ENCODE measurements at regions not wholly inside any gene's neighbourhood (a gene's known extent, or its start where the extent isn't known, plus 50 kb on each side); places are given as distances from the start of the nearest gene placed in this dataset.

- DNase-seq (ENCODE audit: low read depth, low spot score): no peak
These were observed 51.7 kb upstream of the ZNF599 start for GRCh38 chr19:34824686-34825085.
